HG03460 (cell line): ENCODE measurements at regions not wholly inside any gene's neighbourhood (a gene's known extent, or its start where the extent isn't known, plus 50 kb on each side); places are given as distances from the start of the nearest gene placed in this dataset.

Experiments used
- ATAC-seq: cut with Tn5 transposase; IDR thresholded peaks from one replicate; pipeline ENCODE4 v1.9.1; 2021; ENCODE audit not compliant: unreplicated experiment

- no peak for ATAC-seq
These were observed 81.1 kb upstream of the CT45A1 start for GRCh38 chrX:135632353-135632752.

GRCh38 chrX:135639066-135639780, 74.2 kb upstream of the CT45A1 start:
- no peak for ATAC-seq

GRCh38 chrX:135643916-135644315, 69.5 kb upstream of the CT45A1 start:
- ATAC-seq, result no peak

- no peak for ATAC-seq
These were observed 68.8 kb upstream of the CT45A1 start for GRCh38 chrX:135644624-135645023.

- ATAC-seq, result no peak
These were observed 64.4 kb upstream of the CT45A1 start for GRCh38 chrX:135649029-135649428.

- no peak for ATAC-seq
These were observed 63.9 kb upstream of the CT45A1 start for GRCh38 chrX:135649561-135649960.

GRCh38 chrX:135651647-135652295, 61.7 kb upstream of the CT45A1 start:
- ATAC-seq, result no peak

- no peak for ATAC-seq
These were observed 60.8 kb upstream of the CT45A1 start for GRCh38 chrX:135652602-135653001.

- peak; percentile 77 for ATAC-seq
These were observed 55.3 kb upstream of the CT45A1 start for GRCh38 chrX:135657952-135658654.
